Neuronal stem cell (in vitro differentiated cells): ENCODE measurements at regions not wholly inside any gene's neighbourhood (a gene's known extent, or its start where the extent isn't known, plus 50 kb on each side); places are given as distances from the start of the nearest gene placed in this dataset.

Experiments
- DNase-seq: peaks from one replicate; pipeline ENCODE4 v3.0.0-alpha.2; 2013; ENCODE audit warnings: low spot score
- H2AFZ ChIP-seq: one replicate; pipeline ENCODE4 v1.6.1; 2013; ENCODE audit warnings: mild to moderate bottlenecking, low read length, inconsistent platforms
- H2AK5ac ChIP-seq: 2 replicates; pipeline ENCODE4 v1.6.1; 2013; ENCODE audit warnings: low read depth, mild to moderate bottlenecking, inconsistent platforms, low read length, moderate library complexity, mixed read lengths
- H2BK120ac ChIP-seq: 2 replicates; pipeline ENCODE4 v1.6.1; 2013; ENCODE audit warnings: low read depth, mild to moderate bottlenecking, inconsistent platforms, low read length, moderate library complexity, mixed read lengths
- H2BK12ac ChIP-seq: one replicate; pipeline ENCODE4 v1.6.1; 2013; ENCODE audit warnings: low read length, inconsistent platforms
- H2BK15ac ChIP-seq: 2 replicates; pipeline ENCODE4 v1.6.1; 2013; ENCODE audit warnings: mild to moderate bottlenecking, low read length, inconsistent platforms, mixed read lengths
- H2BK5ac ChIP-seq: one replicate; pipeline ENCODE4 v1.6.1; 2013; ENCODE audit warnings: inconsistent platforms, mild to moderate bottlenecking, low read length, moderate library complexity
- H3K14ac ChIP-seq: one replicate; pipeline ENCODE4 v1.6.1; 2013; ENCODE audit warnings: low read length, inconsistent platforms
- H3K18ac ChIP-seq: 2 replicates; pipeline ENCODE4 v1.6.1; 2013; ENCODE audit warnings: low read length, inconsistent platforms
- H3K23ac ChIP-seq: 2 replicates; pipeline ENCODE4 v1.6.1; 2013; ENCODE audit warnings: low read depth, mild to moderate bottlenecking, mixed read lengths, low read length, inconsistent platforms; ENCODE audit not compliant: poor library complexity
- H3K27ac ChIP-seq: replicated peaks from 3 replicates; pipeline ENCODE4 v1.5.1; 2013; ENCODE audit warnings: low read length, inconsistent platforms
- H3K27me3 ChIP-seq, 3 experiments: 2 replicates each; pipeline ENCODE4 v1.6.1; 2013; ENCODE audit warnings: low read length in 3 of 3, mild to moderate bottlenecking in 2 of 3, inconsistent platforms in 1 of 3, low read depth in 1 of 3, mixed read lengths in 1 of 3, moderate library complexity in 1 of 3; ENCODE audit not compliant: control insufficient read depth in 3 of 3, insufficient read depth in 3 of 3
- H3K36me3 ChIP-seq, 2 donors: replicated peaks in 1 of 2; 2 replicates each; pipeline ENCODE4 v1.6.1; 2013; ENCODE audit warnings: low read length in 2 of 2; ENCODE audit not compliant: control insufficient read depth in 2 of 2, insufficient read depth in 2 of 2
- H3K4ac ChIP-seq: 2 replicates; pipeline ENCODE4 v1.6.1; 2013; ENCODE audit warnings: inconsistent platforms, mild to moderate bottlenecking, low read length, moderate library complexity
- H3K4me1 ChIP-seq, 2 donors: 1 replicate in 1 of 2; 2 replicates in 1 of 2; pipeline ENCODE4 v1.6.1; 2013; ENCODE audit warnings: low read length in 2 of 2, low read depth in 1 of 2; ENCODE audit not compliant: control insufficient read depth in 2 of 2, insufficient read depth in 1 of 2
- H3K4me2 ChIP-seq: one replicate; pipeline ENCODE4 v1.6.1; 2013; ENCODE audit warnings: mild to moderate bottlenecking, low read length, inconsistent platforms; ENCODE audit not compliant: insufficient read depth, poor library complexity, severe bottlenecking
- H3K4me3 ChIP-seq, 2 donors: 2 replicates each; pipeline ENCODE4 v1.5.1; 2013; ENCODE audit warnings: low read length in 2 of 2, mild to moderate bottlenecking in 2 of 2, inconsistent platforms in 1 of 2, moderate library complexity in 1 of 2
- H3K79me1 ChIP-seq: one replicate; pipeline ENCODE4 v1.6.1; 2013; ENCODE audit warnings: low read depth, mild to moderate bottlenecking, inconsistent platforms, low read length, moderate library complexity
- H3K9ac ChIP-seq: one replicate; pipeline ENCODE4 v1.6.1; 2013; ENCODE audit warnings: mild to moderate bottlenecking, low read depth, low read length, inconsistent platforms; ENCODE audit not compliant: poor library complexity
- H3K9me3 ChIP-seq, 2 donors: replicated peaks in 1 of 2; 2 replicates each; pipeline versions ENCODE3 to v1.6.1; 2013; ENCODE audit warnings: low read length in 2 of 2, mild to moderate bottlenecking in 2 of 2, inconsistent platforms in 1 of 2, low read depth in 1 of 2, mixed read lengths in 1 of 2, moderate library complexity in 1 of 2; ENCODE audit not compliant: control insufficient read depth in 2 of 2, insufficient read depth in 1 of 2
- H4K8ac ChIP-seq: one replicate; pipeline ENCODE4 v1.6.1; 2013; ENCODE audit warnings: low read depth, mild to moderate bottlenecking, inconsistent platforms, low read length, moderate library complexity
- H4K91ac ChIP-seq: one replicate; pipeline ENCODE4 v1.6.1; 2013; ENCODE audit warnings: low read length, low read depth, mild to moderate bottlenecking, inconsistent platforms; ENCODE audit not compliant: poor library complexity
- WGBS, 2 donors: extraction: QIAGEN DNeasy Blood & Tissue Kit; methylation state at CpG; one replicate each; pipeline ENCODE4 v1.1.7; 2013; ENCODE audit warnings: missing lambda C conversion rate in 2 of 2, mixed read lengths in 1 of 2; ENCODE audit not compliant: insufficient read length in 2 of 2, insufficient replicate concordance in 1 of 2; ENCODE audit errors: extremely low coverage in 2 of 2; 5-methylcytosine and 5-hydroxymethylcytosine counted together

DNA sequence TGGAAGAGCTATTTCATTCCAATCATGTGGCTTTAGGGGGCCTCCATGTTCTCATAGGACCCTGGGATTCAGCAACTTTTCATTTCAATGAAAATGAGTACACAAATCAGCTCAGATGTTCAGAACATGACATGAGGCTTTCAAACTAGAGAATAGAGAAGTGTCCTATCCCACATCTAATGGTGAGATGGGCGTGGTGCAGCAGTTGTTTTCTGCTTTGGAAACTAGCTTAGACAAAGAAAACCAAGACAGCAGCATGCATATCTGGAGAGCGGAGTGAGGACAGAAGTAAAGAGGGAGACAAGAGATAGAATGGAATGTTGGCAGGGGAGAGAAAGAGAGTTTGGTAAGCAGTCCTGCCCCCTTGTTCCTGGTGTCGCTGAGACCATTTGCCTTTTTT is 1009.1 kb upstream of the IGFBP7 start:
- no peaks in the 10 kb centered on the region for H3K9me3 ChIP-seq
- no peak overlapping the region for H2AK5ac ChIP-seq
- no peaks in the 10 kb centered on the region for H3K4me1 ChIP-seq
- no peak overlapping the region for H4K8ac ChIP-seq
- no peak for DNase-seq
- no peak overlapping the region for H3K27ac ChIP-seq
- no peak overlapping the region for H4K91ac ChIP-seq
- H2BK120ac ChIP-seq, result no peak overlapping the region
- H3K4me3 ChIP-seq, result no peak overlapping the region
- no peak overlapping the region for H2AFZ ChIP-seq
- no peak overlapping the region for H3K4me2 ChIP-seq
- H3K23ac ChIP-seq, result no peak overlapping the region
- H2BK12ac ChIP-seq, result no peak overlapping the region
- H3K27me3 ChIP-seq, result no peaks in the 10 kb centered on the region
- no peak overlapping the region for H3K18ac ChIP-seq
- H3K4ac ChIP-seq, result no peak overlapping the region
- no peaks in the 10 kb centered on the region for H3K36me3 ChIP-seq
- no peaks in the 10 kb centered on the region for H3K79me1 ChIP-seq
- no peak overlapping the region for H2BK15ac ChIP-seq
- no peak overlapping the region for H3K14ac ChIP-seq
- no CpG with 5 or more reads among the region's 3 CpGs for WGBS, 2 donors
- H2BK5ac ChIP-seq, result no peak overlapping the region
- H3K9ac ChIP-seq, result no peak overlapping the region

GRCh38 chr4:58113126-58113525 is 1002.9 kb upstream of the IGFBP7 start:
- no peak overlapping the region for H3K18ac ChIP-seq
- no peak overlapping the region for H4K91ac ChIP-seq
- no peak overlapping the region for H4K8ac ChIP-seq
- no peak overlapping the region for H3K23ac ChIP-seq
- no peak overlapping the region for H3K4me2 ChIP-seq
- H3K14ac ChIP-seq, result no peak overlapping the region
- peaks cover 0 to 2% of the 10 kb centered on the region in 2 donors for H3K4me1 ChIP-seq
- no peak overlapping the region for H3K4ac ChIP-seq
- no peaks in the 10 kb centered on the region for H3K27me3 ChIP-seq
- H3K4me3 ChIP-seq, result no peak overlapping the region
- H2BK120ac ChIP-seq, result no peak overlapping the region
- H3K9me3 ChIP-seq, result peaks cover 0 to 1% of the 10 kb centered on the region in 2 donors
- H2BK5ac ChIP-seq, result no peak overlapping the region
- DNase-seq, result no peak
- no peak overlapping the region for H2AFZ ChIP-seq
- H3K9ac ChIP-seq, result no peak overlapping the region
- H3K36me3 ChIP-seq, result peaks cover 0 to 1% of the 10 kb centered on the region in 2 donors
- H2BK12ac ChIP-seq, result no peak overlapping the region
- H2AK5ac ChIP-seq, result no peak overlapping the region
- H2BK15ac ChIP-seq, result no peak overlapping the region
- no CpG with 5 or more reads among the region's 2 CpGs for WGBS, 2 donors
- no peaks in the 10 kb centered on the region for H3K79me1 ChIP-seq
- no peak overlapping the region for H3K27ac ChIP-seq

DNA sequence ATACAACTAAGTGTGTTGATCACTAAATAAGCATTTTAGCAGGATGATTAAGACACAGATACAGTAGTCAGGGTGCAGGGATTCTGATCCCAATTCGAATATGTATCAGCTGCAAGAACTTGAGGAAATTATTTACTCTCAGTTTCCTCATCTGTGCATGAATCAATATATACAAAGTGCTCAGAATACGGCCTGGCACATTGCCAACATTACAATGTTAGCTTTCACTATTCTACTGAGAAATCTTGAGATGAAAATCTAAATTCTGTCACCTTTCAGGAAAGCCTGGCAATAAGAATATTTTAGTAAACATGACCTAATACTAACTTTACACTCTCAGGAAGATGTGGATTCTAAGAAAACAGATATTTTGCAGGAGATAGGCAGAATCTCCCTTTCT is 1001.6 kb upstream of the IGFBP7 start:
- no peak overlapping the region for H4K8ac ChIP-seq
- H3K4ac ChIP-seq, result no peak overlapping the region
- H3K9me3 ChIP-seq, result peaks cover 0 to 1% of the 10 kb centered on the region in 2 donors
- no peak overlapping the region for H2BK5ac ChIP-seq
- no peak overlapping the region for H2AFZ ChIP-seq
- WGBS, 2 donors, result no CpG with 5 or more reads among the region's 2 CpGs
- peaks cover 0 to 2% of the 10 kb centered on the region in 2 donors for H3K4me1 ChIP-seq
- no peak overlapping the region for H2BK15ac ChIP-seq
- DNase-seq, result no peak
- H3K79me1 ChIP-seq, result no peaks in the 10 kb centered on the region
- no peak overlapping the region for H2BK120ac ChIP-seq
- no peak overlapping the region for H3K4me2 ChIP-seq
- H3K27me3 ChIP-seq, result no peaks in the 10 kb centered on the region
- H4K91ac ChIP-seq, result no peak overlapping the region
- H2BK12ac ChIP-seq, result no peak overlapping the region
- H3K27ac ChIP-seq, result no peak overlapping the region
- H3K9ac ChIP-seq, result no peak overlapping the region
- H2AK5ac ChIP-seq, result no peak overlapping the region
- H3K4me3 ChIP-seq, result no peak overlapping the region
- no peak overlapping the region for H3K14ac ChIP-seq
- H3K23ac ChIP-seq, result no peak overlapping the region
- H3K36me3 ChIP-seq, result peaks cover 0 to 1% of the 10 kb centered on the region in 2 donors
- no peak overlapping the region for H3K18ac ChIP-seq

DNA sequence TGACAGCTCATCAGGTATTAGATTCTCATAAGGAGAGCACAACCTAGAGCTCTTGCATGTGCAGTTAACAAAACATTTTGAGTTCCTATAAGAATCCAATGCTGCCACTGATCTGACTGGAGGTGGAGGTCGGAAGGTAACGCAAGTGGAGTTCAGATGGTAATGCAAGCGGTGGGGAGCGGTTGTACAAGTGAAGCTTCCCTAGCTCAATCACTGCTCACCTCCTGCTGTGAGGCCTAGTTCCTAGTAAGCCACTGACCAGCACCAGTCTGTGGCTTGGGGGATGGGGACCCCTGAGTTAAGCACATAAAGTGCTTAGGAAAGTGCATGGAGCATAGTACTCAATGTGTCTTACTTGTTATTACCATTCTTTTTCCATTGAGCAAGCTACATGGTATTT is 983.2 kb upstream of the IGFBP7 start:
- Histone ChIP-seq H3K27me3 (no peaks in the 10 kb centered on the region), H3K79me1 (no peaks in the 10 kb centered on the region), H3K23ac (no peak overlapping the region), H3K36me3 (no peaks in the 10 kb centered on the region), H3K4me3 (no peak overlapping the region), H3K9me3 (no peaks in the 10 kb centered on the region), H4K8ac (no peak overlapping the region), H4K91ac (no peak overlapping the region), H3K27ac (no peak overlapping the region), H3K4me2 (no peak overlapping the region), H2AFZ (no peak overlapping the region), H3K18ac (no peak overlapping the region), H2BK12ac (no peak overlapping the region), H3K4ac (no peak overlapping the region), H3K4me1 (no peaks in the 10 kb centered on the region), H2AK5ac (no peak overlapping the region), H3K9ac (no peak overlapping the region), H3K14ac (no peak overlapping the region), H2BK5ac (no peak overlapping the region), H2BK15ac (no peak overlapping the region), H2BK120ac (no peak overlapping the region)
- no CpG with 5 or more reads among the region's 4 CpGs for WGBS, 2 donors
- DNase-seq, result no peak
